Right lobe of liver (tissue), 6 donors: ENCODE measurements at regions not wholly inside any gene's neighbourhood (a gene's known extent, or its start where the extent isn't known, plus 50 kb on each side); places are given as distances from the start of the nearest gene placed in this dataset.
A peak's percentile ranks its signal among the peaks of the same experiment; 100 is the strongest.

Experiments
- ATAC-seq, 4 donors: fragments of 200-7000 bp; cut with Tn5 transposase; one replicate each; pipeline ENCODE4 v1.9.1; 2020; ENCODE audit warnings: mild to moderate bottlenecking in 4 of 4, moderate library complexity in 4 of 4
- DNase-seq, 3 donors: peaks; one replicate each; pipeline ENCODE4 v3.0.0-alpha.2; 2020
- H3K27ac ChIP-seq, 3 donors: fragments of 200-600 bp; one replicate each; pipeline ENCODE4 v1.8.0; 2022
- H3K27me3 ChIP-seq, 2 donors: fragments of 200-600 bp; one replicate each; pipeline ENCODE4 v1.8.0; 2022
- H3K36me3 ChIP-seq, 4 donors: fragments of 200-600 bp; sonication (generic) in 1 of 4; one replicate each; pipeline versions ENCODE4 v1.5.1 to v1.8.0; 2017 to 2022; ENCODE audit warnings: control low read depth in 1 of 4
- H3K4me1 ChIP-seq, 4 donors: fragments of 200-600 bp; sonication (generic) in 1 of 4; one replicate each; pipeline versions ENCODE4 v1.5.1 to v1.8.0; 2017 to 2022; ENCODE audit warnings: control low read depth in 1 of 4
- H3K4me3 ChIP-seq, 3 donors: fragments of 200-600 bp; one replicate each; pipeline ENCODE4 v1.8.0; 2022
- H3K9me3 ChIP-seq, 4 donors: fragments of 200-600 bp; sonication (generic) in 1 of 4; one replicate each; pipeline versions ENCODE4 v1.5.1 to v1.8.0; 2017 to 2022; ENCODE audit warnings: control low read depth in 1 of 4
- POLR2A ChIP-seq: fragments of 450-650 bp; IDR thresholded peaks from one replicate; pipeline ENCODE4 v1.6.1; 2017; ENCODE audit warnings: antibody characterized with exemption, mild to moderate bottlenecking
- WGBS: methylation state at CpG from one replicate; pipeline ENCODE4 v1.1.6; 2018; ENCODE audit warnings: low coverage, low lambda C conversion rate; ENCODE audit not compliant: insufficient coverage; ENCODE audit errors: missing lambda C conversion rate; 5-methylcytosine and 5-hydroxymethylcytosine counted together
- intact Hi-C, 2 donors: fragments of 100-400 bp; cut with DNase I; formaldehyde crosslinking; loops; one replicate each; pipeline versions ENCODE4 v1.11.2 to v1.14.1; 2022
- TF ChIP-seq, protein P1 (sequence below), 4 donors: fragments of 200-600 bp in 3 of 4; fragments of 450-650 bp in 1 of 4; IDR thresholded peaks; one replicate each; pipeline versions ENCODE4 v1.5.1 to v1.8.0; 2016 to 2022; ENCODE audit warnings: antibody characterized with exemption in 4 of 4, mild to moderate bottlenecking in 2 of 4
- donor health status: DM: no; HTN: yes; CAD: no.
- donor health status: DM: no; HTN: no; CAD: no.
- donor health status: DM: no; HTN: no; CAD: no.
- donor health status: DM: no; HTN: yes; CAD: no.
- donor health status: DM: no; HTN: yes; CAD: no.

DNA sequence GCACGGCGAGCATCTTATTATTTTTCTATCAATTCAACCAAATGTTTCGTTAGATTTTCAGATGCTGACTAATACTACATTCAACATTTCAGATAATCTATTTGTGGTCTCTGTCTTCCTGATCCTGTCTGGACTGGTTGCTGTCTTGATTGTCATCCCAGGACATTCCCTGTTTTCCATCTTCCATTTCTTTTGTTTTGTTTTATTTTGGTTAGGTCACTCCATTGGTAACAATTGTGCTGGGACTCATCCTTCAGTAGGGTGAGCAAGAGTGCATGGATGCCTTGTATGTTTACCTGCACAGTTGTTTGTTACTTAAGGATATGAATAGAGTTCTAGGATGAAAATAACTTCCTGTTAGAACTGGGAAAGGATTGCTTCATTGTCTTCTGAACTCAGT is 55.9 kb upstream of the ACYP2 start:
- DNase-seq (no peak), ATAC-seq (no peak)
- intact Hi-C loops: no loop called here
- Histone ChIP-seq H3K27me3 (no peaks in the 10 kb centered on the region), H3K4me3 (no peak overlapping the region), H3K4me1 (no peaks in the 10 kb centered on the region), H3K27ac (no peak overlapping the region), H3K36me3 (no peaks in the 10 kb centered on the region), H3K9me3 (no peaks in the 10 kb centered on the region)
- WGBS: 100% methylated on average over 3 of the region's 3 CpGs
- no peak for TF ChIP-seq POLR2A
- TF ChIP-seq, protein P1, sequence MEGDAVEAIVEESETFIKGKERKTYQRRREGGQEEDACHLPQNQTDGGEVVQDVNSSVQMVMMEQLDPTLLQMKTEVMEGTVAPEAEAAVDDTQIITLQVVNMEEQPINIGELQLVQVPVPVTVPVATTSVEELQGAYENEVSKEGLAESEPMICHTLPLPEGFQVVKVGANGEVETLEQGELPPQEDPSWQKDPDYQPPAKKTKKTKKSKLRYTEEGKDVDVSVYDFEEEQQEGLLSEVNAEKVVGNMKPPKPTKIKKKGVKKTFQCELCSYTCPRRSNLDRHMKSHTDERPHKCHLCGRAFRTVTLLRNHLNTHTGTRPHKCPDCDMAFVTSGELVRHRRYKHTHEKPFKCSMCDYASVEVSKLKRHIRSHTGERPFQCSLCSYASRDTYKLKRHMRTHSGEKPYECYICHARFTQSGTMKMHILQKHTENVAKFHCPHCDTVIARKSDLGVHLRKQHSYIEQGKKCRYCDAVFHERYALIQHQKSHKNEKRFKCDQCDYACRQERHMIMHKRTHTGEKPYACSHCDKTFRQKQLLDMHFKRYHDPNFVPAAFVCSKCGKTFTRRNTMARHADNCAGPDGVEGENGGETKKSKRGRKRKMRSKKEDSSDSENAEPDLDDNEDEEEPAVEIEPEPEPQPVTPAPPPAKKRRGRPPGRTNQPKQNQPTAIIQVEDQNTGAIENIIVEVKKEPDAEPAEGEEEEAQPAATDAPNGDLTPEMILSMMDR (IDR thresholded peaks at IDR 0.05): no peak

DNA sequence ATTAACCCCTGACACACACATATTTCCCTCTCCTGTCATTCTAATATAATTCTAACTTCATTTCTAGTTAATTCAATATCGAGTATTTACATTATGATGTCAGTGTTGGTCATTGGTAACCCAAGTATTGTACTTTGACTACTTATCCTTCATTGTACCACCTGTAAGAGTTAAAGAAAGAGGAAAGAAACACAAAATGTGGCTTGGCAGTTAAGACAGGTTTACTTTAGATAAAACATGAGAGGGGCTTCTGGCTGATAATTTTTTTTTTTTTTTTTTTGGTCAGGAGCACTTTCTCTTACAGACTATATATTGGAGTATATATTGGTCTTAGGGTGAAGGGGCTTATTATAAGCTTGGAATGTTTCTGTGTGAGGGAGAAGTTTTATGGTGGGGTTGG is 57.0 kb upstream of the ACYP2 start:
- no peak overlapping the region for H3K4me3 ChIP-seq
- intact Hi-C loops: no loop called here
- H3K9me3 ChIP-seq: no peaks in the 10 kb centered on the region
- H3K4me1 ChIP-seq: no peaks in the 10 kb centered on the region
- H3K27me3 ChIP-seq: no peaks in the 10 kb centered on the region
- no peak for ATAC-seq
- WGBS: 100% methylated on average over 1 of the region's 1 CpG
- no peak overlapping the region for H3K27ac ChIP-seq
- no peak for DNase-seq
- TF ChIP-seq, protein P1 (IDR thresholded peaks at IDR 0.05): no peak
- TF ChIP-seq POLR2A: no peak
- no peaks in the 10 kb centered on the region for H3K36me3 ChIP-seq

DNA sequence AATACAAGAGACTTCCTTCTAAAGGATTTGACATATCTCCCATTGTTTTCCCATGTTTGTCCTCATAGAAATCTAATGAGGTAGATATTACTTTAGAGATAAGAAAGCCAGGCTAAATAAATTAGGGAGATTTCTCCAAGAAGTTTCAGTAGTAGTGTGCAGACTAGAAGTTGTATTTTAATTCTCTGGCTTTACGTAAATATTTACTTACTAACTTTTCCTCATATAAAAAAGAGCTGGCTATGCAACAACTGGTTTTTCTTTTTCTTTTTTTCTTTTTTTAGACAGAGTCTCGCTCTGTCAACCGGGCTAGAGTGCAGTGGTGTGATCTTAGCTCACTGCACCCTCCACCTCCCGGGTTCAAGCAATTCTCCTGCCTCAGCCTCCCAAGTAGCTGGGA is 60.6 kb upstream of the ACYP2 start:
- intact Hi-C loops: no loop called here
- peak overlapping the region in 2 of 3 donors; percentile 9 to 10 for H3K27ac ChIP-seq
- ATAC-seq: no peak
- H3K9me3 ChIP-seq: no peaks in the 10 kb centered on the region
- no peak overlapping the region for H3K4me3 ChIP-seq
- 88% methylated on average over 4 of the region's 4 CpGs for WGBS
- no peak for TF ChIP-seq POLR2A
- TF ChIP-seq, protein P1 (IDR thresholded peaks at IDR 0.05): no peak
- no peaks in the 10 kb centered on the region for H3K4me1 ChIP-seq
- H3K36me3 ChIP-seq: no peaks in the 10 kb centered on the region
- no peaks in the 10 kb centered on the region for H3K27me3 ChIP-seq
- no peak for DNase-seq

DNA sequence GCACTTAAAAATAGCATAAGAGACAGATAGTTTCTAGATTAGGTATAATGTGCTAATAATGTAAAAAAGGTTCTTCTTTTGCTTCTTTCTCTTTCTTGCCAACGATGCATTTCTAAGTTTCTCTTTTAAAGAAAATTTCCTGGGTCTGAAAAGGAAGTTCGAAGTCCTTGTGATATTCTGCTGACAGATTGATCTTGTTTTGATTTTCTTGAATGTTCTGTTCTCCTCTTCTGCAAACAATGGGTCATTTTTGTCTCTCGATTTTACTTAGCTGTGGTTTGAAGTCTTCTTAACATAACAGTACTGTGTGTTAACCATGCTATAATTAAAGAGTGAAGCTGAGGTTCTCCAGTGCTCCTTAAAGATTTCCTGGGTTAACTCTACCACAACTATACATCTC is 61.1 kb upstream of the ACYP2 start:
- ATAC-seq (peak in 1 of 4 donors; percentile 19), DNase-seq (no peak)
- Histone ChIP-seq H3K4me1 (no peaks in the 10 kb centered on the region), H3K36me3 (no peaks in the 10 kb centered on the region), H3K9me3 (no peaks in the 10 kb centered on the region), H3K27ac (no peak overlapping the region), H3K27me3 (no peaks in the 10 kb centered on the region), H3K4me3 (no peak overlapping the region)
- 54% methylated on average over 3 of the region's 3 CpGs for WGBS
- TF ChIP-seq POLR2A: no peak
- TF ChIP-seq, protein P1 (IDR thresholded peaks at IDR 0.05): no peak
- intact Hi-C loops: no loop called here

DNA sequence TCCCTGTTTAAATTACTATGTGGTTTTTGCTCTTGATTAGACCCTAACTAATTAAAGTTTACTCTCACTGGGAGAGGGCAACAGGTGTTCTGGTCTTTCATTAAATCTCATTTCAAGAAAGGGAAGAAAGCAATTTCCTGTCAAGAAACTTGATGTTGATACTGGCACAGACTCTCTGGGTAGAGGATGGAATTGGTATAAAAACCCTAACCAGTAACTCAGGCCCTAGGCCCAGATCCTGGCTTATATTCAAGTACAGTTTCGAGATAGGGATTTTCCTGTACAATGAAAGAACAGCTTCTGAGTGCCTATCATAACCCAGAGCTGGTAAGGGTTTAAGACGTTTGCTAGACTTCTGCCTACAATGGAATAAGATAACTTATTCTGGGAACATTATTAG is 61.6 kb upstream of the ACYP2 start:
- no peaks in the 10 kb centered on the region for H3K27me3 ChIP-seq
- ATAC-seq: peak in 1 of 4 donors; percentile 35
- H3K4me3 ChIP-seq: no peak overlapping the region
- intact Hi-C loops: no loop called here
- no peak overlapping the region for H3K27ac ChIP-seq
- TF ChIP-seq POLR2A: no peak
- TF ChIP-seq, protein P1 (IDR thresholded peaks at IDR 0.05): no peak
- DNase-seq: no peak
- no peaks in the 10 kb centered on the region for H3K9me3 ChIP-seq
- WGBS: 53% methylated on average over 2 of the region's 2 CpGs
- H3K36me3 ChIP-seq: no peaks in the 10 kb centered on the region
- H3K4me1 ChIP-seq: no peaks in the 10 kb centered on the region
